C4-2B (cell line): ENCODE measurements at regions not wholly inside any gene's neighbourhood (a gene's known extent, or its start where the extent isn't known, plus 50 kb on each side); places are given as distances from the start of the nearest gene placed in this dataset.
A peak's percentile ranks its signal among the peaks of the same experiment; 100 is the strongest.

ENCODE experiments used
- H3K27ac ChIP-seq: fragments of 450-650 bp; 2 replicates; pipeline ENCODE4 v1.5.1; 2017
- ZFX ChIP-seq: fragments of 450-650 bp; IDR thresholded peaks from 2 replicates; pipeline ENCODE4 v1.6.1; 2017
- TF ChIP-seq, protein P1 (sequence below): fragments of 450-650 bp; conservative IDR thresholded peaks from 2 replicates; pipeline ENCODE4 v1.5.1; 2017; ENCODE audit warnings: mild to moderate bottlenecking

DNA sequence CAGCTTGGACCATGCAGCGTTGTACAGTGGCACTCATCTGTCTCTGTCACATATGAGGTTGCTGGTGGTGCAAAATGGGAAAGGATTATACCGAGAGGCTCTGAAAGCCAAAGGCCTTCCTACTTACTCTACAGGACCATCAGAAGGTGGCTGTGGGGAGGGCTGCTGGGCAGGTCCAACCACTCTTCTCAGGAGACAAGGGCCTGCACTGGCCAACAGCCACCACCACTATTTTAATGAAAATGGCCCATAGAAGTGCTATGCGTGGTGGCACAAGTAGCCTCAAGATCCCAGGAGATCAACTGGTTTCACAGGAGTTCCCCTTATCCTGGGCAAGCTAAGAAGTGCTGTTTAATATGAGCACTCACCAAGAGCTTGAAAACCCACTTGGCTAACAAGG, 52.3 kb downstream of the MRPL57 start:
- H3K27ac ChIP-seq, result no peak overlapping the region
- TF ChIP-seq, protein P1, sequence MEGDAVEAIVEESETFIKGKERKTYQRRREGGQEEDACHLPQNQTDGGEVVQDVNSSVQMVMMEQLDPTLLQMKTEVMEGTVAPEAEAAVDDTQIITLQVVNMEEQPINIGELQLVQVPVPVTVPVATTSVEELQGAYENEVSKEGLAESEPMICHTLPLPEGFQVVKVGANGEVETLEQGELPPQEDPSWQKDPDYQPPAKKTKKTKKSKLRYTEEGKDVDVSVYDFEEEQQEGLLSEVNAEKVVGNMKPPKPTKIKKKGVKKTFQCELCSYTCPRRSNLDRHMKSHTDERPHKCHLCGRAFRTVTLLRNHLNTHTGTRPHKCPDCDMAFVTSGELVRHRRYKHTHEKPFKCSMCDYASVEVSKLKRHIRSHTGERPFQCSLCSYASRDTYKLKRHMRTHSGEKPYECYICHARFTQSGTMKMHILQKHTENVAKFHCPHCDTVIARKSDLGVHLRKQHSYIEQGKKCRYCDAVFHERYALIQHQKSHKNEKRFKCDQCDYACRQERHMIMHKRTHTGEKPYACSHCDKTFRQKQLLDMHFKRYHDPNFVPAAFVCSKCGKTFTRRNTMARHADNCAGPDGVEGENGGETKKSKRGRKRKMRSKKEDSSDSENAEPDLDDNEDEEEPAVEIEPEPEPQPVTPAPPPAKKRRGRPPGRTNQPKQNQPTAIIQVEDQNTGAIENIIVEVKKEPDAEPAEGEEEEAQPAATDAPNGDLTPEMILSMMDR, result no peak
- TF ChIP-seq ZFX, result no peak

DNA sequence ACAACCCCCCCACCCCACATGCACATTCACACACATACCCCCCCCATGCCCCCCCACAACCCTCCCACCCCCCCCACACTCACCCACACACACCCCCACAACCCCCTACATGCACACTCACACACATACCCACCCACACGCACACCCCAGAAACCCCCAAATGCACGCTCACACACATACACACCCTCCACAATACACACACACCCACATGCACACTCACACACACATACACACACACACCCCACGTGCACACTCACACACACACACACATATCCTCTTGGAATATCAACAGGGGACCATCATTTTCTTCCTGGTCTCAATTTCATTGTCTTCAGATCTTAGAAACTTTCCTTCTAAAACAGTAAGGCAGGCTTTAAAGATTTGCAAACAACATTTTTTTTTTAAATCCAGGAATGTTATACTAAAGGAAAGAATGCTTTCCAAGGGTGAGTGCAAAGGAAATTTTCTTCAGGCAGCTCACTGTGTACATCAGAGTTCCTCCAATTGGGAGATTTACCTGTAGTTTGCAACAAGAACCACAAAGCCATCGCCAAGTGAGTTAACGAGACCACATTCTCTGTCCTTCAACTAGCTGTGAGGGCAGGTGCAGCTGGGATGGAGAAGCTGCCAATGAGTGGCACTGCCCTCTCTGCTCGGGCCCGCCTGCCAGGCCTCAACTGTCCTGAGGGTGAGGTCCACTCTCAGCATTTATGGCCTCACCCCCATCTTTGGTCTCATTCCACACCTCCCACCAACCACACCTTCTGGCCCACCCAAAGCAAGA, 53.0 kb downstream of the MRPL57 start:
- no peak for TF ChIP-seq ZFX
- TF ChIP-seq, protein P1, result no peak
- H3K27ac ChIP-seq, result no peak overlapping the region

DNA sequence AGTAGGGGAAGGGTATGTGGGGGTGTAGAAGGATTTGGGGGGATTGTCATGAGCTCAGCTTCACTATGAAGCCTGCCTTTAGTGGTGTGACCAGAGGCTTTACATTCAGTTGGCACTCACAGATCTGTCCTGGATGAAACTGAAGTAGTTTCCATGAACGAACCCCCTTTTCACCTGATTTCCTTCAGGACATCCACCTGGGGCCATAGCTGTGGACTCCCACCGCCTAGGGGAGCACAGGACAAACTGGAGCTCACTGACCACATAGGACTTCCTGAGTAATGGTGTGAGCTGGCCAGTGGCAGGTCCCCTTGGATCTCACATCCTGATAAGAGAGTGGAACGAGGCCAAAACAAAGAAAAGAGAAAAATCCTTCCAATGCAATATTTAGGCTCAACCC, 54.1 kb downstream of the MRPL57 start:
- TF ChIP-seq, protein P1, result no peak
- TF ChIP-seq ZFX, result no peak

DNA sequence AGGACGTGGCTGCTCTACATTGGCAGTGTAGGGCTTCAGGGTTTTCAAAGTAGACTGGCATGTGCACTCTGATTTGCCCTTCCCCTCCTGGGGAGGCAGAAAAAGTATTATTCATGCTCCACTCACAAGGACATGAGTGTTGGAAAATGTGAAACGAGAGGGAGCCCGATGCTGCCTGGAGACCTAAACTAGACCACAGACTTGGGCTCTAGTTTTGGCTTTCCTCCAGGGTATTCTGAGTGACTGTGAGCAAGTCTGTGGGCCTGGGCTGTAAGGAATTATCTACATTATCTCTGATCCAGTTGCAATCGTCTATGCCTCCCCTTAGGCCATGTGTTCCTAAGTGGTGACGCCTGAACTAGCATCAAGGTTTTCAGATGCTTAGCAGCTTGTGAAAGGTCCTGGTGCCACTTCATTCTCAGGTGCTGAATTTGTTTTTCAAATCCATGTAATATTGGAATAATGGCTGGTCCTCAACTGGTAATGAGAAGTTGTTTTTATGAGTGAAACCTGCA, 55.0 kb downstream of the MRPL57 start:
- peak overlapping the region; percentile 7 for H3K27ac ChIP-seq
- TF ChIP-seq, protein P1, result no peak
- TF ChIP-seq ZFX, result no peak

More for the DNA sequence above, 54.1 kb downstream of the MRPL57 start:
- H3K27ac ChIP-seq, result no peak overlapping the region

DNA sequence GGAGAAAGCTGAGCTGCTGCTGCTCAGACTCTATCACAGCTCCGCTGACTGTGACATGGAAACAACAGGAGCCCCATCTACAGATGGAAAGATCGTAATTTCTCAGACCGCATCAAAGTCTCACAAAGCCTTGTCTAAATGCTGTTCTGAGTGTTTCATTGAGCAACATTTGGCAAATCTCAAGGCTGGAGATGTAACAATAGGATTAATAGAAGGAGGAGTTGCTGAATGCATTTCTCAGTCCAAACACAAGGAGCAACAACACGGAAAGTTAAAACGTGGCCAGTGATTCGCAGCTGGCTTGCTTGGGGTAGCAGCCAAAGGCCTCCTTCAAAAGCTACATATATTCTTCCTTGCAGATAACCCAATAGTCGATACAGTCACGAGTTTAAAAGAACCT, 55.7 kb downstream of the MRPL57 start:
- TF ChIP-seq ZFX, result no peak
- TF ChIP-seq, protein P1, result no peak
- no peak overlapping the region for H3K27ac ChIP-seq

DNA sequence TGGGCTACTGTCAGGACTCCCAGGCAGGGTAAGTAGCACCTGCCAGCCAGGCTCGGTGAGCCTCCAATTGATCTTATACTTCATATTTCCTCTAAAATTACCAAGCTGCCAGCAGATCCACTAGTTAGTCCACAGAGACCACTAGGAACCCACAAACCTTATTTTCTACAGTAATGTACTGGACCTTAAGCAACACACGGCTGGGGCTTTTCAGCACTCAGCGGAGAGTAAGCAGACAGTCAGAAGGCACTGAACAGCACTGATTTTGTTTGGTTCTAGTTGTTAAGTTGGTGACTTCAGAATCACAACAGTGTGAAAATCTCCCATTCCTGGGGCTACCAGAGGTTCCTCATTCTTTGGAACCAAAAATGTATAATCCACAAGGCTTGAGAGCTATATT, 56.1 kb downstream of the MRPL57 start:
- no peak overlapping the region for H3K27ac ChIP-seq

DNA sequence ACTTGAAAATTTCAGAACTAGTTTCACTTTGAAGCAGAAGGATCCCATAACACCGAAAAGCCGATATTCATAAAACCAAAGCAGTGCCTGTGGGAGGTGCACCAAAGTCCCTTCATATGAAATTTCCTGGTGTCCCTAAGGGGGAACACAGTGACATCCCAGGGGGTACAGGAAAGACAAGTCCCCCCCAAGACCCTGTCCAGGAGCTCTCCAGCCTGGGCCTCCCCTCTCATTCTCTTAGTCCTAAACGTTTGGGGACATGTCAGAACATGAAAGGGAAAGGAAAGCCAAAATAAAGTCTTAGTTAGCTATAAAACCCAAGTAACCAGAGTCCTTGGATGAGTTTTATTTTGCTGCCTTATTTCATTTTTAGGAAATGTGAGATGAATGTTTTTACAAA, 56.6 kb downstream of the MRPL57 start:
- TF ChIP-seq, protein P1, result no peak
- TF ChIP-seq ZFX, result no peak

More for the DNA sequence above, 56.1 kb downstream of the MRPL57 start:
- TF ChIP-seq, protein P1, result no peak
- TF ChIP-seq ZFX, result no peak

More for the DNA sequence above, 56.6 kb downstream of the MRPL57 start:
- H3K27ac ChIP-seq, result no peak overlapping the region
